Body of pancreas (tissue), 4 donors: ENCODE measurements at regions not wholly inside any gene's neighbourhood (a gene's known extent, or its start where the extent isn't known, plus 50 kb on each side); places are given as distances from the start of the nearest gene placed in this dataset.

Experiments used
- ATAC-seq: fragments of 150-250 bp; one replicate; pipeline ENCODE4 v1.9.1; 2016
- DNase-seq, 4 donors: peaks; one replicate each; pipeline ENCODE4 v3.0.0-alpha.2; 2019
- H3K27ac ChIP-seq, 4 donors: fragments of 200-600 bp; sonication (generic); 1 replicate in 3 of 4; 2 replicates in 1 of 4; pipeline versions ENCODE4 v1.5.1 to v1.6.1; 2016 to 2019; ENCODE audit warnings: mild to moderate bottlenecking in 1 of 4, mixed read lengths in 1 of 4, moderate library complexity in 1 of 4
- H3K27me3 ChIP-seq, 2 donors: fragments of 200-600 bp; sonication (generic); one replicate each; pipeline ENCODE4 v1.6.0; 2016; ENCODE audit warnings: mild to moderate bottlenecking in 1 of 2
- H3K36me3 ChIP-seq, 2 donors: fragments of 200-600 bp; sonication (generic); replicated peaks in 1 of 2; 2 replicates each; pipeline ENCODE4 v1.5.1; 2016; ENCODE audit warnings: low read depth in 2 of 2; ENCODE audit not compliant: insufficient read depth in 1 of 2
- H3K4me1 ChIP-seq: fragments of 200-600 bp; sonication (generic); one replicate; pipeline ENCODE4 v1.6.0; 2016
- H3K4me3 ChIP-seq, 2 donors: fragments of 200-600 bp; sonication (generic); 1 replicate in 1 of 2; 2 replicates in 1 of 2; pipeline ENCODE4 v1.5.1; 2016 to 2019
- H3K9me3 ChIP-seq, 3 donors: fragments of 200-600 bp; sonication (generic); 1 replicate in 2 of 3; 2 replicates in 1 of 3; pipeline ENCODE4 v1.5.1; 2016
- POLR2A ChIP-seq, 3 donors: fragments of 450-650 bp; IDR thresholded peaks; one replicate each; pipeline ENCODE4 v1.6.1; 2016; ENCODE audit warnings: antibody characterized with exemption in 3 of 3, mild to moderate bottlenecking in 2 of 3
- WGBS, 2 donors: methylation state at CpG; one replicate each; pipeline ENCODE4 v1.1.5; 2017; 5-methylcytosine and 5-hydroxymethylcytosine counted together
- intact Hi-C: fragments of 100-400 bp; cut with DNase I; formaldehyde crosslinking; loops from one replicate; pipeline ENCODE4 v1.15.1; 2023
- TF ChIP-seq, protein P1 (sequence below), 7 experiments: fragments of 450-650 bp in 4 of 7; fragments of 200-600 bp in 3 of 7; sonication (generic) in 3 of 7; IDR thresholded peaks; one replicate each; pipeline ENCODE4 v1.5.1; 2016 to 2019; ENCODE audit warnings: antibody characterized with exemption in 7 of 7

DNA sequence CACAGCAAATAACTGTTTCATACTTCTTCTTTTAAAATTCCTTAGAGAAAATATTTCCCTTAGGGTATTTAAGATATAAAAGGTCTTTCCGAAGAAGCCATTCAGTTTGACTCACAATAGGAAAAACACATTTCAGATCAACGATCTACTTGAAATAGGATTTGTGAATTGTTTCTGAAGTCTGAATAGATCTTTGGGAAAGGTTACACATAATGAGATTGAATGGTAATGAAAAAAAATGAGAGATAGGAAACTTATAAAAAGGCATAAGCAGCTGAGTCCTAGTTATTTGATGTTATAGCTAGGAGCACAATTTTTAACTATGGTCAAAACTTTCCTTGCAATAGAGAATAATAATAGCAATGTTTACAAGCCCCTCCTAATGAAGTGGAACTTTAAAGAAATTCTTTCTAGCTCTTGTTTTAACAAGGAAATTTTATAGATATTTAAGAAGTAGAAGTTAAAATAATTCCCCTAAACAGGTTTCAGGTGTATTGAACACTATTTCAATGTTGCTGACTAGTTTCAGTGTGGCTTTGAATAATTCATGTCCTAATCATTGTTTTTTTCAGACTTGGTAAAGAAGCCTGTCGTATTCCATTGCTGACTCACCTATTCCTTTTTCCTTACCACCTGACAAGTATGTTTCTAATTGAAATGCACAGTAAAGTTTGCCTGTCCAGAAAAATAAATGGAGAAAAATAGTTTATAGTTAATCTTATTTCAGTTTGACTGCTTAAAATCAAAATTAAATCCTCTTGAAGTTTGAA is 89.1 kb downstream of the PCDH18 start:
- Histone ChIP-seq H3K9me3 (no peaks in the 10 kb centered on the region), H3K4me1 (no peaks in the 10 kb centered on the region), H3K36me3 (no peaks in the 10 kb centered on the region), H3K4me3 (no peak overlapping the region), H3K27me3 (no peaks in the 10 kb centered on the region), H3K27ac (no peak overlapping the region)
- intact Hi-C loops: no loop called here
- ATAC-seq: no peak
- no peak for DNase-seq
- TF ChIP-seq, protein P1, sequence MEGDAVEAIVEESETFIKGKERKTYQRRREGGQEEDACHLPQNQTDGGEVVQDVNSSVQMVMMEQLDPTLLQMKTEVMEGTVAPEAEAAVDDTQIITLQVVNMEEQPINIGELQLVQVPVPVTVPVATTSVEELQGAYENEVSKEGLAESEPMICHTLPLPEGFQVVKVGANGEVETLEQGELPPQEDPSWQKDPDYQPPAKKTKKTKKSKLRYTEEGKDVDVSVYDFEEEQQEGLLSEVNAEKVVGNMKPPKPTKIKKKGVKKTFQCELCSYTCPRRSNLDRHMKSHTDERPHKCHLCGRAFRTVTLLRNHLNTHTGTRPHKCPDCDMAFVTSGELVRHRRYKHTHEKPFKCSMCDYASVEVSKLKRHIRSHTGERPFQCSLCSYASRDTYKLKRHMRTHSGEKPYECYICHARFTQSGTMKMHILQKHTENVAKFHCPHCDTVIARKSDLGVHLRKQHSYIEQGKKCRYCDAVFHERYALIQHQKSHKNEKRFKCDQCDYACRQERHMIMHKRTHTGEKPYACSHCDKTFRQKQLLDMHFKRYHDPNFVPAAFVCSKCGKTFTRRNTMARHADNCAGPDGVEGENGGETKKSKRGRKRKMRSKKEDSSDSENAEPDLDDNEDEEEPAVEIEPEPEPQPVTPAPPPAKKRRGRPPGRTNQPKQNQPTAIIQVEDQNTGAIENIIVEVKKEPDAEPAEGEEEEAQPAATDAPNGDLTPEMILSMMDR (IDR thresholded peaks at IDR 0.05): no peak
- TF ChIP-seq POLR2A (IDR thresholded peaks at IDR 0.05): no peak
- 73 to 75% methylated on average over 3 of the region's 3 CpGs for WGBS, 2 donors

DNA sequence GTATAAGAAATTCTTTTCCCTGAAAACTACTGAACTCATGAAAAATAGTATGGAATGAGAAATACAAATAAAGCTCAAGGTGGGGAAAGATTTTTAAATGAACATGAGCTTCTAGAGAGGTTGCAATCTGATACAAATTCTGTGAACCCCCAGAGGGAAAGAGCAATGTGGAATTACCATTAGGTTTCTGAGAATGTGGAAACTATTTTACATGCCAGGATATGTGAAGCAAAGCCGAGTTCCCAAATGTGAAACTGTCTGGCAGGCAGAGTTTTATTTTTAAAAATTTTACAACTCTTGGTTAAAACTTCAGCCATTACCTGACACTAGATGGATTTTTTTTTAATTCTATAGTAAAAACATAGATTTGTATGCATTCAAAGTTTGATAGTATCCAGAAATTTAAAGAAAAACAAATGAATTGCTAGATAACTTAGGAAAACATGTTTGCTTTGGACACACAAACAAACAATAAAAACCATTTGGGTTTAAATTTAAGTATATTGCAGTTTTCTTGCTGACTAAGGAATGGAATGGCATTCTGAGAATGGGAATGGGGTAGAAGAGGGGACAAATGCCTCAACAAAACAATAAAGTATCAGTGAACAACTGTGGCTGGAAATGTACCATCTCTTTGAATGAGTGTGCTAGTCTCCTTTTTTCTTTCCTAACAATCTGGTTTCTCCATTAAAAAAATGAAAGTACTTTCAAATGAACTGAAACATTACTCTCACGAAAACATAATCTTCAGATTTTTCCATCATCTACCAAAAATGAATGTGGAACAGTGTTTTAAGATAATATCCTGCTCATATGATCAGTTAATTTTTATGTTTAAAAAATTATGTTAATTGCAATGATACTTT is 99.6 kb downstream of the PCDH18 start:
- ATAC-seq: no peak
- no peak overlapping the region for H3K27ac ChIP-seq
- no peak for DNase-seq
- 50% methylated on average over 2 of the region's 2 CpGs for whole genome bisulfite sequencing, 2 donors
- no peaks in the 10 kb centered on the region for H3K36me3 ChIP-seq
- intact Hi-C loops: no loop called here
- no peaks in the 10 kb centered on the region for H3K27me3 ChIP-seq
- no peaks in the 10 kb centered on the region for H3K4me1 ChIP-seq
- no peaks in the 10 kb centered on the region for H3K9me3 ChIP-seq
- no peak overlapping the region for H3K4me3 ChIP-seq
- no peak for TF ChIP-seq POLR2A (IDR thresholded peaks at IDR 0.05)
- TF ChIP-seq, protein P1 (IDR thresholded peaks at IDR 0.05): no peak

DNA sequence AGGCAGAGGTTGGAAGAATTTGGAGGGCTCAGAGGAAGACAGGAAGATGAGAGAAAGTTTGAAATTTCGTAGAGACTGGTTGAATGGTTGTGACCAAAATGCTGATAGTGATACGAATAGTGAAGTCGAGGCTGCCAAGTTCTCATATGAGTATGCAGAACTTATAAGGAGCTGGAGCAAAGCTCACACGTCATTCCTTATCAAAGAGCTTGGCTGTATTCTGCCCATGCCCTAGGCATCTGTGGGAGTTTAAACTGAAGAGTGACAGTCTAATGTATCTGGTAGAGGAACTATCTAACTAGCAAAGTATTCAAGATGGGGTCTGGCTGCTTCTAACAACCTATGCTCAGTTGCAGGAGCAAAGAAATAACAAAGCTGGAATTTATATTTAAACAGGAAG is 102.1 kb downstream of the PCDH18 start:
- H3K4me1 ChIP-seq: no peaks in the 10 kb centered on the region
- no peak for DNase-seq
- H3K36me3 ChIP-seq: no peaks in the 10 kb centered on the region
- H3K27ac ChIP-seq: no peak overlapping the region
- H3K4me3 ChIP-seq: no peak overlapping the region
- intact Hi-C loops: no loop called here
- WGBS, 2 donors: 57 to 61% methylated on average over 4 of the region's 4 CpGs
- no peaks in the 10 kb centered on the region for H3K9me3 ChIP-seq
- no peak for TF ChIP-seq POLR2A (IDR thresholded peaks at IDR 0.05)
- TF ChIP-seq, protein P1 (IDR thresholded peaks at IDR 0.05): no peak
- H3K27me3 ChIP-seq: no peaks in the 10 kb centered on the region
- ATAC-seq: no peak

DNA sequence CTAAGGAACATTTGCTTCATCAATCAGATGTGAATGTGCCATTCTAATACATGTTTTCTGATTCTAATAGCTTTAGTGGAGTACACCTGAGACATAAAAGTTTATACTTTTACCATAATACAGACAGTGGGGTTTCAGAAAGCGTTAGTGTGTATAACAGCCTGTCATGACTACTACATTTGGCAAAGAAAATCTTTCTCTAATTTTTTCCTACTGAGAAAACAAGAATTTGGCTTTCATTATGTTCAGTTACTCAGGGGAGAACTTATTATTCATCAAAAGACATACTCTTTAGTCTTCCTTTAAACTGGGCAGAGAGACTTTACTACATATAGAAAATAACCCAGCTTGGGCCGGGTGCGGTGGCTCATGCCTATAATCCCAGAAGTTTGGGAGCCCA is 104.9 kb downstream of the PCDH18 start:
- no peaks in the 10 kb centered on the region for H3K4me1 ChIP-seq
- intact Hi-C loops: no loop called here
- 71 to 74% methylated on average over 3 of the region's 3 CpGs for WGBS, 2 donors
- H3K36me3 ChIP-seq: no peaks in the 10 kb centered on the region
- TF ChIP-seq, protein P1 (IDR thresholded peaks at IDR 0.05): no peak
- no peak for TF ChIP-seq POLR2A (IDR thresholded peaks at IDR 0.05)
- no peaks in the 10 kb centered on the region for H3K9me3 ChIP-seq
- H3K27ac ChIP-seq: no peak overlapping the region
- DNase-seq (no peak), ATAC-seq (no peak)
- no peaks in the 10 kb centered on the region for H3K27me3 ChIP-seq
- no peak overlapping the region for H3K4me3 ChIP-seq
